ENCODE measurements at regions not wholly inside any gene's neighbourhood (a gene's known extent, or its start where the extent isn't known, plus 50 kb on each side); places are given as distances from the start of the nearest gene placed in this dataset.

DNA sequence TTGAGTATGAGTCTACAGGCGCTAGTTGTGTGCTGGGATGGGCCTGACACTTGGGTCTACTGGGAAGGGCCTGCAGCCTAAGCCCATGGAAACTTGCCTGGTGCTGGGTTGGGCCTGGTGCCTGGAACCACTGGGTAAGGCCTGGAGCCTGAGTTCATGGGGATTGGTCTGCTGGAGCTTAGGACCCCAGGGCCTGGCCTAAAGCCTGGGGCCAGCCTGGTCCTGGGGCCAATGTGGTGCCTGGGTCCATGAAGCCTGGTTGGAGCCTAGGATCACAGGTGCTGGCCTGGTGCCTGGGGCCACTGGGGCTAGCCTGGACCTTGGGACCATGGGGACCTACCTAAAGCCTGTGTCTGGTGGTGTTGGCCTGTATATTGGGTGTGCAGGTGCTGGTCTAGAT lies 270.3 kb upstream of the GRIA3 start:
- H3K9me3 ChIP-seq (ENCODE audit: control insufficient read depth, insufficient read depth, low read depth, low read length) = no peaks in the 10 kb centered on the region
- ChIA-PET CTCF (no interaction called here), POLR2A (no interaction called here)
- H3K27me3 ChIP-seq (ENCODE audit: control insufficient read depth, insufficient read depth, low read length) = no peaks in the 10 kb centered on the region
- DNase-seq (ENCODE audit: low read depth, low spot score) = no peak
- H3K4me3 ChIP-seq (ENCODE audit: low read depth in 2 of 2, low read length in 2 of 2) = no peak overlapping the region
- no peaks in the 10 kb centered on the region for H3K36me3 ChIP-seq (ENCODE audit: control insufficient read depth, insufficient read depth, low read length)
- ATAC-seq = no peak
- TF ChIP-seq, protein P1, sequence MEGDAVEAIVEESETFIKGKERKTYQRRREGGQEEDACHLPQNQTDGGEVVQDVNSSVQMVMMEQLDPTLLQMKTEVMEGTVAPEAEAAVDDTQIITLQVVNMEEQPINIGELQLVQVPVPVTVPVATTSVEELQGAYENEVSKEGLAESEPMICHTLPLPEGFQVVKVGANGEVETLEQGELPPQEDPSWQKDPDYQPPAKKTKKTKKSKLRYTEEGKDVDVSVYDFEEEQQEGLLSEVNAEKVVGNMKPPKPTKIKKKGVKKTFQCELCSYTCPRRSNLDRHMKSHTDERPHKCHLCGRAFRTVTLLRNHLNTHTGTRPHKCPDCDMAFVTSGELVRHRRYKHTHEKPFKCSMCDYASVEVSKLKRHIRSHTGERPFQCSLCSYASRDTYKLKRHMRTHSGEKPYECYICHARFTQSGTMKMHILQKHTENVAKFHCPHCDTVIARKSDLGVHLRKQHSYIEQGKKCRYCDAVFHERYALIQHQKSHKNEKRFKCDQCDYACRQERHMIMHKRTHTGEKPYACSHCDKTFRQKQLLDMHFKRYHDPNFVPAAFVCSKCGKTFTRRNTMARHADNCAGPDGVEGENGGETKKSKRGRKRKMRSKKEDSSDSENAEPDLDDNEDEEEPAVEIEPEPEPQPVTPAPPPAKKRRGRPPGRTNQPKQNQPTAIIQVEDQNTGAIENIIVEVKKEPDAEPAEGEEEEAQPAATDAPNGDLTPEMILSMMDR (IDR thresholded peaks at IDR 0.05) = no peak
- TF ChIP-seq TCF7L2 (IDR thresholded peaks at IDR 0.05; ENCODE audit: low read depth, low read length) (no peak), POLR2AphosphoS5 (IDR thresholded peaks at IDR 0.05; ENCODE audit: low read depth, low read length) (no peak), SIN3A (IDR thresholded peaks at IDR 0.05; ENCODE audit: borderline replicate concordance, insufficient read depth, low read depth, low read length) (no peak)
- TF ChIP-seq, protein P2, sequence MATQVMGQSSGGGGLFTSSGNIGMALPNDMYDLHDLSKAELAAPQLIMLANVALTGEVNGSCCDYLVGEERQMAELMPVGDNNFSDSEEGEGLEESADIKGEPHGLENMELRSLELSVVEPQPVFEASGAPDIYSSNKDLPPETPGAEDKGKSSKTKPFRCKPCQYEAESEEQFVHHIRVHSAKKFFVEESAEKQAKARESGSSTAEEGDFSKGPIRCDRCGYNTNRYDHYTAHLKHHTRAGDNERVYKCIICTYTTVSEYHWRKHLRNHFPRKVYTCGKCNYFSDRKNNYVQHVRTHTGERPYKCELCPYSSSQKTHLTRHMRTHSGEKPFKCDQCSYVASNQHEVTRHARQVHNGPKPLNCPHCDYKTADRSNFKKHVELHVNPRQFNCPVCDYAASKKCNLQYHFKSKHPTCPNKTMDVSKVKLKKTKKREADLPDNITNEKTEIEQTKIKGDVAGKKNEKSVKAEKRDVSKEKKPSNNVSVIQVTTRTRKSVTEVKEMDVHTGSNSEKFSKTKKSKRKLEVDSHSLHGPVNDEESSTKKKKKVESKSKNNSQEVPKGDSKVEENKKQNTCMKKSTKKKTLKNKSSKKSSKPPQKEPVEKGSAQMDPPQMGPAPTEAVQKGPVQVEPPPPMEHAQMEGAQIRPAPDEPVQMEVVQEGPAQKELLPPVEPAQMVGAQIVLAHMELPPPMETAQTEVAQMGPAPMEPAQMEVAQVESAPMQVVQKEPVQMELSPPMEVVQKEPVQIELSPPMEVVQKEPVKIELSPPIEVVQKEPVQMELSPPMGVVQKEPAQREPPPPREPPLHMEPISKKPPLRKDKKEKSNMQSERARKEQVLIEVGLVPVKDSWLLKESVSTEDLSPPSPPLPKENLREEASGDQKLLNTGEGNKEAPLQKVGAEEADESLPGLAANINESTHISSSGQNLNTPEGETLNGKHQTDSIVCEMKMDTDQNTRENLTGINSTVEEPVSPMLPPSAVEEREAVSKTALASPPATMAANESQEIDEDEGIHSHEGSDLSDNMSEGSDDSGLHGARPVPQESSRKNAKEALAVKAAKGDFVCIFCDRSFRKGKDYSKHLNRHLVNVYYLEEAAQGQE (IDR thresholded peaks at IDR 0.05; ENCODE audit: insufficient read depth in 1 of 2, low read depth in 2 of 2, low read length in 1 of 2) = no peak
- in situ Hi-C loops (cut with HindIII; ENCODE audit: low pct_unique_long_range_greater_than_20kb, low sequenced_read_pairs) = no loop called here
- H3K27ac ChIP-seq (ENCODE audit: low read length) = no peak overlapping the region
- intact Hi-C loops (cut with micrococcal nuclease; ENCODE audit: unreplicated experiment) = no loop called here
- no peaks in the 10 kb centered on the region for H3K4me1 ChIP-seq (ENCODE audit: control insufficient read depth, insufficient read depth, low read length)
- BruUV-seq (replicated peaks) = no TSS peak

DNA sequence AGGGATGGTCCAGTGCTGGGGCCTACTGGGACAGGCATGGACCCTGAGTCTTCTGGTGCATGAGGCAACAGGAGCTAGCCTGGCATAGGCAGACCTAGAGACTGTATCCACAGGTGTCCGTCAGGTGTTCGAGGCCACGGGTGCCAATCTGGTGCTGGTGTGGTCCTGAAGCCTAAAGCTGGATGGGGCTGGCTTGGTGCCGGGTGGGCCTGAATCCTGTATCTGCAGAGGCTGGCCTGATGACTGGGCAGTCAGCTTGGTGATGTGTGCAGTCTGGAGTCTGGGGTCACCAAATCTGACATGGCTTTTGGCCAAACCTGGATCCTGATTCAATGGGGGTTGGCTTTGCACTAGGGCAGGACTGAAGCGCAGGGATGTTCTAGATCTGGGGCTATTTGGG lies 269.8 kb upstream of the GRIA3 start:
- in situ Hi-C loops (cut with HindIII; ENCODE audit: low pct_unique_long_range_greater_than_20kb, low sequenced_read_pairs) (no loop called here), intact Hi-C loops (cut with micrococcal nuclease; ENCODE audit: unreplicated experiment) (no loop called here)
- Histone ChIP-seq H3K4me3 (ENCODE audit: low read depth in 2 of 2, low read length in 2 of 2) (no peak overlapping the region), H3K9me3 (ENCODE audit: control insufficient read depth, insufficient read depth, low read depth, low read length) (no peaks in the 10 kb centered on the region), H3K4me1 (ENCODE audit: control insufficient read depth, insufficient read depth, low read length) (no peaks in the 10 kb centered on the region), H3K27me3 (ENCODE audit: control insufficient read depth, insufficient read depth, low read length) (no peaks in the 10 kb centered on the region), H3K27ac (ENCODE audit: low read length) (no peak overlapping the region), H3K36me3 (ENCODE audit: control insufficient read depth, insufficient read depth, low read length) (no peaks in the 10 kb centered on the region)
- POLR2A ChIA-PET = no interaction called here
- CTCF ChIA-PET = no interaction called here
- TF ChIP-seq, protein P1 (IDR thresholded peaks at IDR 0.05) = no peak
- TF ChIP-seq SIN3A (IDR thresholded peaks at IDR 0.05; ENCODE audit: borderline replicate concordance, insufficient read depth, low read depth, low read length) (no peak), POLR2AphosphoS5 (IDR thresholded peaks at IDR 0.05; ENCODE audit: low read depth, low read length) (no peak), TCF7L2 (IDR thresholded peaks at IDR 0.05; ENCODE audit: low read depth, low read length) (no peak)
- TF ChIP-seq, protein P2 (IDR thresholded peaks at IDR 0.05; ENCODE audit: insufficient read depth in 1 of 2, low read depth in 2 of 2, low read length in 1 of 2) = no peak
- BruUV-seq (replicated peaks) = no TSS peak
- no peak for ATAC-seq
- DNase-seq (ENCODE audit: low read depth, low spot score) = no peak

Data from Panc1 (cell line).